ENCODE measurements at regions not wholly inside any gene's neighbourhood (a gene's known extent, or its start where the extent isn't known, plus 50 kb on each side); places are given as distances from the start of the nearest gene placed in this dataset.

- Histone ChIP-seq H3K27ac (no peak overlapping the region), H3K36me3 (replicated peaks) (no peaks in the 10 kb centered on the region), H3K4me3 (ENCODE audit: low read depth, low read length) (no peak overlapping the region), H3K27me3 (replicated peaks) (no peaks in the 10 kb centered on the region)
- TF ChIP-seq CTCF (IDR thresholded peaks at IDR 0.05; ENCODE audit: low read depth, low read length, missing control alignments): no peak
- DNase-seq: no peak
- in situ Hi-C loops (cut with HindIII; ENCODE audit: low pct_ligation_motif_present, low sequenced_read_pairs): no loop called here
Observed at GRCh38 chr21:34271189-34271851, 92.5 kb upstream of the KCNE2 start.

DNA sequence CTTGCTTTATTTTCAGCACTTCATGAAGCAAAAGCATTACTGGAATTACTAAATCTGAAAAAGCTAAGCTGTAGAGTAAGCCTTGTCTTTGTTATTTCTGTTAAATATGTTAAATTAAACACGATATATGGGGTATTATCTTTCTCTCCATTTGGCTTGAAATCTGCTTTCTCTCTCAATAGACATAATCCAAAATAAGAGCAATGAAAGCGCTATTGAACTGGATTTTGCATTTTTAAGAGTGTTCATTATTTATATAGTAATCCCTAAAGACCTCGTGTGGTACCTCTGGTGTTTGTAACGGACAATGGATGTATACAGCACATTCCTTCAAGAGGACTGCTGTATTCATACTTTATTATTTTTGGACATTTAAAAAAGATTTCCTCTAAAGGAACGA, 91.5 kb upstream of the KCNE2 start:
- H3K27ac ChIP-seq: no peak overlapping the region
- no peak for DNase-seq
- no peaks in the 10 kb centered on the region for H3K27me3 ChIP-seq (replicated peaks)
- in situ Hi-C loops (cut with HindIII; ENCODE audit: low pct_ligation_motif_present, low sequenced_read_pairs): no loop called here
- no peaks in the 10 kb centered on the region for H3K36me3 ChIP-seq (replicated peaks)
- no peak overlapping the region for H3K4me3 ChIP-seq (ENCODE audit: low read depth, low read length)
- no peak for TF ChIP-seq CTCF (IDR thresholded peaks at IDR 0.05; ENCODE audit: low read depth, low read length, missing control alignments)

DNA sequence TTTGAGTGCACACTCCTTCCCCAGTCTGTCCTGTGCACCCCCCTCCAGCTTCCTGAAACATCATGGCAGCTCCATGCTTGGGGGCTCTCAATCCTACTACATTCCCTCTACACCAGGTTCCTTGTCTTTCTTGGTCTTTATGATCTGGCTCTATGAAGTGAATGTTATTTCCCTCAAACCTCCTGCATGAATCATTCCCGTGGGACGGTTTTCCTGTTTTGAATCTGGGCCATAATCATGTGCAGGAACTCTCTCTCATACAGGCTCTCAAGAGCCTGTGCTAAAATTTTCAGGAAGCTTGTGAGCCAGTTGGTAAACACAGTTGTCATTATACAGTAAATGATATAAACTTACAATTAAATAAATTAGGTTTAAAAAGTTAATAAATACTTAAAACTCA, 89.8 kb upstream of the KCNE2 start:
- no peak overlapping the region for H3K27ac ChIP-seq
- peak; percentile 30 for DNase-seq
- in situ Hi-C loops (cut with HindIII; ENCODE audit: low pct_ligation_motif_present, low sequenced_read_pairs): no loop called here
- H3K27me3 ChIP-seq (replicated peaks): no peaks in the 10 kb centered on the region
- H3K36me3 ChIP-seq (replicated peaks): no peaks in the 10 kb centered on the region
- no peak overlapping the region for H3K4me3 ChIP-seq (ENCODE audit: low read depth, low read length)
- TF ChIP-seq CTCF (IDR thresholded peaks at IDR 0.05; ENCODE audit: low read depth, low read length, missing control alignments): no peak

DNA sequence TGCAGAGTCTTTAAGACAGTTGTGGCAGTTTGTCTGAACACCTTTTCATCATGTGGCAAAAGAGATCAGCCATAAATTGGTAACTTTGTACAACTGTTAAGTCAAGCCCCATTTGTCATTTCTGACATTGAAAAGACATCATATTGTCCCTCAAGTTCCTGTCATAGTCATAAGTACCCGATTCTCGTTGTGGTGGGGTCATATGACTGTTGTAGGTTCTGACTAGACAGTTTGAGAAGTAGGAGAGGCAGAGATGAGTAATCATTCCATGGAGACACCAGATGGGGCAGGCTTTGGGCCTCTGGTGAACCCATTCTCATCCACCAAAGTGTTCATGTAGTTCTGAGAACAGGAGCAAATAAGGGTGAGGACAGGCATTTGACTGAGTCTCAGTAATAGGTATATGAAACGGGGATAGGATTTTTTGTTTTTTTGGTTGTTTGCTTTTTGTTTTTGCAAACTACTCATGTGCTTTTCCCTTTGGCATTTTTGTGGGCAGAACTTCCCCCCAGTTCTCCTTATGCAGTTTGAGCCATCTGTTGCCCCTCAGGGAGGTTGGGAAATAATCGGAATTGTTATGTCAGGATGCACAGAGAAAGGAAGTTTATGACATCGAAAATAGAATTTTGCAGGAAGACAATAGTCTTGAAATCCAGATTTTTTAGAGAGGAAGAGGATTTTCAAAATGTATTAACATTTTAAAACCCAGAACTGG, 86.9 kb upstream of the KCNE2 start:
- TF ChIP-seq CTCF (IDR thresholded peaks at IDR 0.05; ENCODE audit: low read depth, low read length, missing control alignments): no peak
- DNase-seq: no peak
- Histone ChIP-seq H3K36me3 (replicated peaks) (no peaks in the 10 kb centered on the region), H3K27ac (no peak overlapping the region), H3K4me3 (ENCODE audit: low read depth, low read length) (no peak overlapping the region), H3K27me3 (replicated peaks) (no peaks in the 10 kb centered on the region)
- in situ Hi-C loops (cut with HindIII; ENCODE audit: low pct_ligation_motif_present, low sequenced_read_pairs): no loop called here

DNA sequence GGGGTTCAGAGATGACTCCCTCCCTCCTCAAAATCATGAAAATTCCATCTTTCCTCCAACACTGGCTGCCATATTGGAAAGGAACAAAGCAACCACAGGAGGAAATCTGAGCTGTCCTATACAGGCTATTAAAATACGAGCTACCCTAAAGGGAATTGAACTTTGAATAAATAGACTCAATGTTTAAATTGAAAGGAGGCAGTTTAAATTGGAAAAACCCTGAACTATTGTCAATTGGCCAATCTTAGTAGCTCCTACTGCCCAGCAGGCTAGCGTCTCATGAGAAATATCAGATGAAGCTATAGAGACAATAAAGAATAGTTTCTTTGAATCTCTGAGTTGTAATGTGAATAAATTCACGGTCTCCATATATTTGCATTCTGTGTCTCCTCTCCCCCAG, 85.4 kb upstream of the KCNE2 start:
- no peak for TF ChIP-seq CTCF (IDR thresholded peaks at IDR 0.05; ENCODE audit: low read depth, low read length, missing control alignments)
- DNase-seq: no peak
- H3K36me3 ChIP-seq (replicated peaks): no peaks in the 10 kb centered on the region

More for the DNA sequence above, 85.4 kb upstream of the KCNE2 start:
- Histone ChIP-seq H3K27ac (no peak overlapping the region), H3K4me3 (ENCODE audit: low read depth, low read length) (no peak overlapping the region), H3K27me3 (replicated peaks) (no peaks in the 10 kb centered on the region)
- in situ Hi-C loops (cut with HindIII; ENCODE audit: low pct_ligation_motif_present, low sequenced_read_pairs): no loop called here

All from brain microvascular endothelial cell (primary cell).